IPS-11a (cell line): ENCODE measurements at regions not wholly inside any gene's neighbourhood (a gene's known extent, or its start where the extent isn't known, plus 50 kb on each side); places are given as distances from the start of the nearest gene placed in this dataset.

Experiments used
- H3K4me3 ChIP-seq: one replicate; pipeline ENCODE4 v1.5.1; 2013; ENCODE audit warnings: low read depth, low read length, control low read depth

- no peak overlapping the region for H3K4me3 ChIP-seq
Measured at GRCh38 chr11:129590030-129590752, 214.5 kb downstream of the BARX2 start.

- H3K4me3 ChIP-seq: no peak overlapping the region
Measured at GRCh38 chr11:129590753-129591475, 215.3 kb downstream of the BARX2 start.

- H3K4me3 ChIP-seq: no peak overlapping the region
Measured at GRCh38 chr11:129591527-129591926, 215.9 kb downstream of the BARX2 start.

DNA sequence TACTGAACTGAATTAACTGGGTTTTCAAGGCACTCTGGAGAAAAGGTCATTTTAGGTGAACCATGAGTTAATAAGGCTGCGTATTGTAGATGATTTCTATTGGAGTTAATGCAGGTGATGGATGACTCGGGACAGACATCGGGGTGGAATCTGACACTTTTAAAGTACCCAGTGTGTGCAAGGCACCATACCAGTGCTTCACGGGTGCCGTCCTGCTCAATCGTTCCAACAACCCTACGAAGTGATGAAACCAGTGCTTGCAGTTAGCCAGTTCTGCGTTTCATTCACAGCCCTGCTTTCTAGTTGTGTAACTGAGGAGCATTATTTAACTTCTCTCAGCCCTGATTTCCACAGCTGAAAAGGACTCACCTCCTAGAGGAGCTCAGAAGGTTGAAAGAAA lies 216.5 kb downstream of the BARX2 start:
- H3K4me3 ChIP-seq: no peak overlapping the region

DNA sequence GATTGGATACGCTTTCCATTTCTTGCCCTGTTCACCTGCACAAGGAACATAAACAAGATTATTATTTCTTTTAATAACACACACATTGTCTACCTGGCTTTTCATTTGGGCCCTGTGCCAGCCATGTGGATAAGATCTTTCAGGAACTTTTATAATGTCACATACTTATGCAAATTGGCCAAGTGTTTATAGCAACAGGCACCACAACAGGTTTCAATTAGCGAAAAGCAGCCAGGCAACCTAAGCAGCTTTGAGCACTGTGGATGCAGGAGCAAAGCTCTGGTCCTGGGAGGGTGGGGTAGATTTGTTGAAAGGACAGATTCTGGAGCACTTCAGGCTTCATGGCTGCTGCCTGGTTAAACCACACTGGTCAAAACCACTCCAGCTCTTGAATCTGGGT lies 217.4 kb downstream of the BARX2 start:
- H3K4me3 ChIP-seq: no peak overlapping the region

DNA sequence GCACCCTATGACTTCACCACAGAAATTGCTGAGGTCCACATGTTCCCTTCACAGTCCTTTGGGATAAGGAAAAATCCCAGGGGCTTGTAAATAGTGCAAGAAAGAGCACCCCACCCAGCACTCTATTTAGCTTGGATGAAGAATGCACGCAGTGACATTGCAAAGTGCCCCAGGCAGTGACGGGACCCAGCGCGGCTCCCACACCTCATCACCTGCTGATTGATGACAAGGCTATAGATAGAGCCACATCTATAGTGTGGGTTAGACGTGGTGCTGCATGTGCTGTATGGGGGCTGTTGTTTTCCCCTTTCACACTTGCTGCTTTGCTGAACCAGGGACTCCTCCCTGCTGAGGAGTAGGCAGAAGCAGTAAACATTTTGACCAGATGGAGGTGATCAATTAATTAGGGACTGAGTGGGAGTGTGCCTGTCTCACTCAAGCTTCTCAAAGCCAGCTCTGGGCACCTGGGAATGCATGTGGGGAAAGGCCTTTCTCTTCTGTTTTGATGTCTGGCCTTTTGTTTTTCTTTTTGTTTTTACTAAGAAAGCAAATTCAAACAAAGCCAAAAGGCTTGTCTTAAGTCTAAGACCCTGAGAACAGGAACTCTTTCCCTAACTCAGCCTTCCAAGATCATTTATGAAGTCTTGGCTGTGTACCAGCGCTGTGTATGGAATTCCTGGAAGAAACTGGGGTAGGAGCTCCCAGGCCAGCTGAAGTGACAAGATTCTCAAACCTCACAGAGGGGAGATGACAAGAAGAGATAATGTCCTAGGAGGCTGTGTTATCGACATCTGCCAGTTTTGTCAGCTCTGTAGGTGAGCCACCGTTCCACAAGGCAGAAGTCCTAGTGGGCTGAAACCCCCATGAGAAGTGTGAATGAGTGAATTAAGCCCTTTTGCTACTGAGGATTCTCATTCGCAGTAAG lies 219.7 kb downstream of the BARX2 start:
- H3K4me3 ChIP-seq: no peak overlapping the region

GRCh38 chr11:129596351-129596750 lies 219.3 kb upstream of the TMEM45B start:
- no peak overlapping the region for H3K4me3 ChIP-seq

DNA sequence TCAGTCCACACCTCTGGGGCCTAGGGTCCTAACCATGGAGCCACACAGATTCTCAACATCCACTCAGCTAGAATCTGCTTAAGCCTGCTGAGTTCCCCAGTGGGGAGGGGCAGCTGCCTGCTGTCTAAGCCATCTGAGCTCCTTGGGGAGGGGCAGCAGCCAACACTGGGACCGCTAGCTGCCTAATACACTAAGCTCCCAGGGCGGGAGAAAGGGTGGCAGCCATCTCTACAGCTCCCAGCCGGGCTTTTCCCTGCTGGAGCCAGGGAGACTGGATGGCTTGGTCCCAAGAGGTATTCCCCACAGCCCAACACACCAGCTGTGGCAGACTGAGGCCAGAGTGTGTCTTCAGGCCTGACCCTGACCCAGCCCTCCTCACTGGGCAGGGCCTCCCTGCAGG lies 217.3 kb upstream of the TMEM45B start:
- H3K4me3 ChIP-seq: no peak overlapping the region

DNA sequence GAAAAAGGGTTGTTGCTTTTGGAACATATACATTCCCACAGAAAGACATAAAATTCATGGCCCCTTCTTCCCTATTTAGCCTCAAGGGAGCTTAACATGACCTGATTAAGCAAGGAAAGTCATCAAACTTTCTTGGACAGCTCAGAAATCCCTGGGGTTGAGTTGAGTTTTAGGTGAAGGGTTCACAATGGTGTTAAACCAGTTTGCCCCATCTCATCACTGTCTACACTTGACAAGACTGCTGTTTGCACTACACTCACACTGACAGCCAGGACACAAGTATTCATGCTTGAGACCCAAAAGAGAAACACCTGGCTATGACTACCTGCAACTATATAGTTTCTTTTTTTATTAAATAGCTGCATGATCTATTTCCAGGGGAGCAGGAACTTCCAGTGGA lies 209.8 kb upstream of the TMEM45B start:
- no peak overlapping the region for H3K4me3 ChIP-seq

DNA sequence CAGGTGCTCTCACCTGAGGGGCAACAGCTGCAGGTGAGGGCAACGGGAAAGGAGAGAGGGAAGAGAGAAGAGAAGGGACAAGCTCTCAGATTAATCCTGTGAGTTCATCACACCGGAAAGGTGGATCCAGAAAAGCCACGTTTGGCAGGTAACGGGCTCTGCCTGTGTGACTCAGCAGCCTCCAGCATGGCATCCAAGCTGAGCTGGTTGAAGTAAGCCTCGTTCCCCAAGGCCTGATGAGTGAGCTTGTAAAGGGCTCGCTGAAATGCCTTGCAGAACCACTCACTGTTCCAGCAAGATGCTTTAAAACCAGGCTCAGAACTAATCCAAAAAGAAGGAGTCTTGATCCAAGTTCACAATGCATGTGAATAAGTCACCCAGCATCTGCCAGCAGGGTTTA lies 206.9 kb upstream of the TMEM45B start:
- H3K4me3 ChIP-seq: no peak overlapping the region

DNA sequence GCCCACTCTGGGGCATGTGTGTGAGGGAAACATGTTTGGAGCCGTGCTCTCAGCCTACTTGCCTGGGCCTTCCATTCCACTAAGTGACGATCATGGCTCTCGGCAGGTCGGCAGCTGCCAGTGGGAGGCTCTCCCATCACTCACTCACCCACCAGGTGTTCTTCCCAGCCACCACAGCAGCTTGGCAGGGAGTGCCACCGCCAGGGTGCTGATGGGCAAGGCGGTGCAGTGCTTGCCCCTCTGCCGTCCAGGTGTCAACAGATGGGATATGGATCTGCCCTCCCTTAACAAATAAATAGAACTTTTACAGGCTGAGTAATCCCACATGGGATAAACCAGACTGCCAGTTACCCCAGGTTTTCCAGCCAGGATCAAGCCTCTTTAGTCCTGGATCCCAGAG lies 205.5 kb upstream of the TMEM45B start:
- no peak overlapping the region for H3K4me3 ChIP-seq

- no peak overlapping the region for H3K4me3 ChIP-seq
Measured at GRCh38 chr11:129610545-129610944, 205.1 kb upstream of the TMEM45B start.

DNA sequence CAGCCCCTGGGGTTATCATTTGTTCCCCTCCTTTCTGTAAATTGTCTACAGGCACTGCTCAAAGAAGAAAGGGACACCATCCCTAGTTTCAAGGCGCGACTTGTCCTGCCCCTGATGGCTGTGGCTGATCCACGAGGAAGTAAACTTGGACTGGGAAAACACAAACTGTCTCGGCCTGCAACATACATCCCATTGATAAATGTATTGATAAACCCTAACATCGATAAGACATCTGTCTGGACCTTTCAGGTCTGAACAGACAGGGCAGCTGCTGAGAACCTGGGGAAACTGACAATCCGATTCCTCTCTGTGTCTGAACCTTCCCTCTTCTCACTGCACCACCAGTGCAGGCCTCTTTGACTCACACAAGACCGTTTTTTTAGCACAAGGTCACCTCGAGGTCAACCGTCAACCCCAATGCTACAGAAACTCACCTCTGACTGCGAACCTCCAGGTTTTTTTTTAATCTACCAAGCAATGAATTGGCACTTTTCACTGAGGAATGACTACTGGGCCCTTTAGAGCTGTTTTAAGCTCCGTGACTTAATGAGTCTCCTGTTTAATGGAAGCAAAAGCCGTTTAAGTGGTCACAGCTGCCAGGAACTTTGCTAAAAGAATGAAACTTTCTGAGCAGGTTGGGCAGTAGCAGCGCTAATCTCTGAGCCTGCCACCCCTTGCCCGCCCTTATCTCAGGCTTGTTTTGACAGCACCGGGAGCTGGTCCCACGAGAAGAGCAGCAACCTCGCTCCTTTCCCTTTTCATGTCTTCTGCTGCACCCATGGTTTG lies 203.8 kb upstream of the TMEM45B start:
- no peak overlapping the region for H3K4me3 ChIP-seq

DNA sequence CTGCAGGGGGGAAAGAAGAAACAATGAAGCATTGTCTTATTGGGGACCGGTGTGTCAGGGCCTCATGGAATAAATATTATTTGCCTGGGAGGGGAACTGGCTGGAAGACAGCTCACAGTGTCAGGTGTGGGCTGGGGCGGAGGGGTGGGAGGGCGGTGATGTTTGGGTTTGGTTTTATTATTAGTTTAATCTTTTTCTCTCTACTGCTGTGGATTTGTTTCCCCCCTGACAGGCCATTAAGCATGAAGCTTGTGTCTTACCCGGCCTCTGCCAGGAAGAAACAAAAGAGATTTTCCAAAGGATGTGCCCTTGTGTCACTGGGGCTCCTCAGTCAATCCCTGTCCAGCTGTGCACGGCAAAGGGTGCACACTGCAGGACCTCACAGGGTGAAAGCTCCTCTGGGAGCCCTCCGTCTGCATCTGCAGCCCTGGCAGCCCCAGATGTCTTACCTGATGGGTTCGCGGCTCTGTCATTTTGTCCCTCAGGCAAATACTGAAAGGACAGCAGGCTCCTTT lies 203.1 kb upstream of the TMEM45B start:
- no peak overlapping the region for H3K4me3 ChIP-seq

DNA sequence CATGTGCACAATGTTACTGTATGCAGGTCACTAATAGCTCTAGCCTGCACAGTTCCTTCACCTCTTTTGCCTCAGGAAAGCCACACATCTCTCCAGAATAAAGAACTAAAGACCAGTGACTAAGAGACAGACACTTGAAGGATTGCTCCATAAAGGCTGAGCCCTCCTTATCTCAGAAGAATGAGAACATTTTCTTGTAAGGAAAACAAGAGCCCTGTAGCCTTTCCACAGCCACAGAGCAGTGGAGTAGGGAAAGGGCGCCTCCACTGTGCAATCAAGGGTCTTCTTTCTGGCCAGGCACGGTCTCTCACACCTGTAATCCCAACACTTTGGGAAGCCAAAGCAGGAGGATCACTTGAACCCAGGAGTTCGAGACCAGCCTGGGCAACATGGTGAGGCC lies 202.6 kb upstream of the TMEM45B start:
- no peak overlapping the region for H3K4me3 ChIP-seq

DNA sequence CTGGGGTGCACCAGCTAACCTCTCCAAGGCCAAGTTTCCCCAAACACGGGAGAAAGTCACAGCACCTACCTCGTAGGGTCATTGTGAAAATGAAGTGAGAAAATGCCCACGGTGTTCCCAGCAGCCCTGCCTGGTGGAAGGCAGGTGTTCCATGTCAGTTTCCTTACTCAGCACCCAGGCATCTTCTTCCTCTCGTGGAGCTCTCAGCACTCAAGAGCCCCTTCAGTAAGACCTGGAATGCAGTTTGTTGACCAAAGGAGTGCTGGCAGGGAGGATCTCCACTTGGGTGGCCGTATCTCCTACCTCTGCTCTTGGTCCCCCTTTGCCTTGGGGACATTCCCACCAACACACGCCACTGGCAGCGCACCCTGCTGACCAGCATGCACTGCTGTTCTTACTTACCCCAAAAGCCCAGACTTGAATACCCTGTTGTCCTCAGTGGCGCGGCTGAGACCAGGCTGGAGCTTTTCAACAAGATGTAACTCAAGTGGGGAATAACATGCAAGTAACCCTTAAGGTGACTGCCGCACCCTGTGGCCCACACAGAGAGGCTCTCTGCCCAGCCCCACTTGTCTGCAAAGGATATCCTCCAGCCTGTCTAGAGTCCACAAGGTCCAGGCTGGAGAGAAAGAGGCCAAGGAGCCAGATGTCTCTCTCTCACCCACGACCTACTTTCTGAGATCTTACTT lies 201.2 kb upstream of the TMEM45B start:
- H3K4me3 ChIP-seq: no peak overlapping the region

GRCh38 chr11:129618046-129618569 lies 197.5 kb upstream of the TMEM45B start:
- H3K4me3 ChIP-seq: no peak overlapping the region

DNA sequence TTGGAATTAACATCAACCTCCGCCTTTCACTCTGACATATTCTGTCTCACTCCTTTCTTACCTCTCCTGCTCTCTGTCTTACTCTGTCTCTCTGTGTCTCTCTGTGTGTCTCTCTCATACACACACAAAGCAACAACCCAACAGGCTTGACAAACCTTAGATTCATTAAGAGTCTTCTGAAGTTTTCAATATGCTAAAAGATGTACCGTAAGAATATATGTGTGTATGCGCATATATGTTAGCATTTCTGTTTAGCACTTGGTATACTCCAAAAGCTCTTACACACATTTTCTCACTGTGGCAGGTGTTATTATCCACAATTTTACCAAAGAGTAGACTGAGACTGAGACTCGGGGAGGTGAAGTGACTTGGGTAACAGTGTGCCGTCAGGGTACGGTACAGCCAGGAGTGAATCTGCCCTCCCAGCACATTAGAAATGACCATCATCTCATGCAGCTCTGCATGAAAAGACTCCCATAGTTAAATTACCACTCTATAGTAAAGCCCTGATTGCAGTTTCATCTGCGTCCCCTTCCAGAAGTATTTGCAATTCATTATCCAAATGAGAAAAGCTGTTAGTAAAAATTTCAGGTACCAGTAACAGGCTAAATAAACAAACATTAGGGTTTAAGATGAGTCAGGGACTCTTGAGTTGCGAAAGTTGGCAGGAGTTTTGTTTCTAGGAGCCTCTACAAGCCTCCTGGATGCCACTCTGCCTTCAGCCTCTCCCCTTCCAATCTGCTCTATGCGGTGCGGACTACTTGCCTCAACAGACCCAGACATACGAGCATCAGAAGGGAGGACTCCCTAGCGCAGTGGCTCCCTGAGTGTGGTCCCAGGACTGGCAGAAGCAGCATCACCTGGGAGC lies 195.2 kb upstream of the TMEM45B start:
- H3K4me3 ChIP-seq: no peak overlapping the region

DNA sequence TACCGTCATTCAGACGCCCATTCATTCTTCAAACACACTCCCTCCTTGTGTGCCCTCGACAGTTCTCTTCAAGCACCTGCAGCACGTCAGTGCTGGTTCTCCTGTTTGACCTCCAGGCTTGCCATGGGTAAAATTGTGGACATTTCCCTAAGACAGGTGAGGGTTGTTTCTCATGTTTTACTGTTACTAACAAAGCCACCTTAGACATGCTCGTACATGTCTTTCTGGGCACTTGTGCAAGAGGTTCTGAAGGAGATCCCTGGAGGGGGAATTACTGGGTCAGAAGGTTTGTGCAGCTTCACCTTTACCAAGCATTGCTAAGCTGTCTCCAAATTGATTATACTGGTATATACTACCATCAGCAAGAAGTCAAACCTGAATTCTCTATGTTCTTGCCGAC lies 189.7 kb upstream of the TMEM45B start:
- H3K4me3 ChIP-seq: no peak overlapping the region
